Right lung (tissue), 2 donors: ENCODE measurements at regions not wholly inside any gene's neighbourhood (a gene's known extent, or its start where the extent isn't known, plus 50 kb on each side); places are given as distances from the start of the nearest gene placed in this dataset.
"Not testable (repeated sequence)": the region's sequence is repeated elsewhere in the genome, so short reads cannot be mapped to it uniquely, and the experiment has no call there.

Experiments used
- DNase-seq, 2 donors: peaks; one replicate each; pipeline ENCODE4 v3.0.0-alpha.2; 2013

GRCh38 chr6:120930500-120930899 lies 403.8 kb downstream of the TBC1D32 start:
- not testable (repeated sequence) for DNase-seq

DNA sequence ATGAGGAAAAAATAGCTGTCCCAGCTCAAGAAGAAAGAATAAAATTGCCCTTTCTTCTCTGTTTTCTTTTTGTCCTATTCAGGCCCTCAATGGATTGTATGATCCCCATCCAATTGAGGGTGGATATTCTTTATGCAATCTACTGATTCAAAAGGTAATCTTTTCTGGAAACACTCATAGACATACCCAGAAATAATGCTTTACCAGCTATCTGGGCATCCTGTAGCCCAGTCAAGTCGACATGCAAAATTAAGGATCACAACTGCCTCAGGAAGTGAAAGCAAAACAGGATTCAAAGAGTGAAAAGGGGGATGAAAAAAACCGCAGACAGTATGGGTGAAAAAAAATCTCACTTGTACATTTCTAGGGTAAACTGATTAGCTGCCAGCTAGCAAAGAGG lies 410.1 kb downstream of the TBC1D32 start:
- no peak for DNase-seq

DNA sequence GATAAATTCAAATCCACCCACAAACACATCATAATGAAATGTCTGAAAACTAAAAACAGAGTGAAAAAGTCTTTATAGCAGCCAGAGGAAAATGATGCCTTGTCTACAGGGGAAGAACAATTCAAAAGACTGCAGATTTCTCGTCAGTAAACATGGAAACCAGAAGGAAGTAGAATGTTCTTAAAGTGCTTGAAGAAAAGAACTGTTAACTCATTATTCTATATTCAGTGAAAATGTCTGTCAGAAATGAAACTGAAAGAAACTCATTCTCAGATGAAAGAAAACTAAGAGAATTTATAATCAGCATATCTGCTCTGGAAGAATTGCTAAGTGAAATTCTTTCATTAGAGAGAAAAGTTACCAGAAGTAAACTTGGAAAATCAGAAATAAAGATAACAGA lies 416.1 kb downstream of the TBC1D32 start:
- no peak for DNase-seq

DNA sequence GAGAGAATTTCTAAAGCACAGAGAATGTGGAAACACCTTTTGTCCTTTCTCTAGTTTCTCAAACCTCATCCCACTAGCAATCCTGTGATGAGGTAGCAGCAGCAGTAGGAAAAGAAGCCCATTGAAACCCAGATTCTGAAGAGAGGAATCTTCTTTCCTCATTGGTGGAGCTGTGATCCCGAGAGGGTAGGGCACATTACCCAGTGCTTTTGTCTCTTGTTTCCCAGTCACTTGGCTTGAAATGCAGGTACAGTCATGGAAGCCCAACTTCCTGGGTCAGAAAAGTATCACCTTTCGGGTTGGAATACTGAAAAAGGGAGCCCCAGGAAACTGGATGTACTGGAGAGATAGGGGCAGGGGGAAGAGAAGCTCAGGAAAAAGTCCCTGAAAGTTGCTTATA lies 417.4 kb downstream of the TBC1D32 start:
- no peak for DNase-seq

GRCh38 chr6:120913486-120913885 lies 420.8 kb downstream of the TBC1D32 start:
- no peak for DNase-seq

DNA sequence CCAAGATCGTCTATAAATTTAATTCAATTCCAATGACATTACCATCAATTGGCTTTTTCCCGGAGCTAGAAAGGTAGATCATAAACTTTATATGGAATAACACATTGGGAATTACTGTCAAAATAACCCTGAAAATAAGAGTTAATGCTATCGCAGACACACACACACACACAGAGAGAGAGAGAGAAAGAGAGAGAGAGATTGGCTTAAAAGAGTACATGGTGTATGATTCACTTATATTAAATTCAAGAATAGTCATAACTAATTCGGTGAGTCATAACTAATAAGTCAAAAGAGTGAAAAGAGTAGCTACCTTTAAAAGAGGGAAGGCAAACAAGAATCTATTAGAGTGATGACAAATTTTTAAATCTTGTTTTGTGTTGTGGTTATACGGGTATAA lies 425.5 kb downstream of the TBC1D32 start:
- DNase-seq = no peak

- no peak for DNase-seq
These were observed 430.4 kb downstream of the TBC1D32 start for GRCh38 chr6:120903836-120904235.

- no peak for DNase-seq
These were observed 434.3 kb downstream of the TBC1D32 start for GRCh38 chr6:120899932-120900331.

DNA sequence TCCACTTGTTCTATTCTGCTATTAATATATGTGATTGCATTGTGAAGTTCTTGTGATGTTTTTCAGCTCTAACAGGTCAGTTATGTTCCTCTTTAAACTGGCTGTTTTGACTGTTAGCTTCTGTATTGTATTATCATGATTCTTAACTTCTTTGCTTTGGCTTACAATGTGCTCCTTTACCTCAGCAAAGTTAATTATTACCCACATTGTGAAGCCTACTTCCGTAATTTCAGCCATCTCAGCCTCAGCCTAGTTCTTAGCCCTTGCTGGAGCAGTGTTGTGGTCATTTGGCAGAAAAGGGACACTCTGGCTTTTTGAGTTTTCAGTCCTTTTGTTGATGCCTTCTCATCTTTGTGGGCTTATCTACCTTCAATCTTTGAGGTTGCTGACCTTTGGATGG lies 440.2 kb downstream of the TBC1D32 start:
- no peak for DNase-seq

- DNase-seq = no peak
These were observed 457.3 kb downstream of the TBC1D32 start for GRCh38 chr6:120876931-120877330.

GRCh38 chr6:120876424-120876823 lies 457.9 kb downstream of the TBC1D32 start:
- no peak for DNase-seq

GRCh38 chr6:120875900-120876299 lies 458.4 kb downstream of the TBC1D32 start:
- DNase-seq = no peak

DNA sequence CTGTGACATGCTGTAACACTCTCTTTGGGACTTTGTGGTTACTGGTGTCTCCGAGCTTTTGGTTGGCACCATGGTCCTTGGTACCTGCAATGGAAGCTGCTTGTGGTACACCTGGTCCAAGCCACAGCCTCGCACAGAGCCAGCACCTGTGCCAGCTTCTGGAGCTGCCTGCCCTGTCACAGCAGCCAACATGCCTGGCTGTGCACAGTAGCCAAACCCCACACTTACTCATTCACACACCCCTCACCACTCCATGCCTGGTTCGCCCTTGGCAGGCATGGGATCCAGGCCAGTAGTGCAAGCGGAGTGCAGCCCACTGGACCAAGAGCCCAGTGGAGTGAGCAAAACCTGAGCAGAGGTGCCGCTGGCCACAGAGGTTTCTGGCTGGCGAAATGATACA lies 459.9 kb downstream of the TBC1D32 start:
- DNase-seq = no peak

DNA sequence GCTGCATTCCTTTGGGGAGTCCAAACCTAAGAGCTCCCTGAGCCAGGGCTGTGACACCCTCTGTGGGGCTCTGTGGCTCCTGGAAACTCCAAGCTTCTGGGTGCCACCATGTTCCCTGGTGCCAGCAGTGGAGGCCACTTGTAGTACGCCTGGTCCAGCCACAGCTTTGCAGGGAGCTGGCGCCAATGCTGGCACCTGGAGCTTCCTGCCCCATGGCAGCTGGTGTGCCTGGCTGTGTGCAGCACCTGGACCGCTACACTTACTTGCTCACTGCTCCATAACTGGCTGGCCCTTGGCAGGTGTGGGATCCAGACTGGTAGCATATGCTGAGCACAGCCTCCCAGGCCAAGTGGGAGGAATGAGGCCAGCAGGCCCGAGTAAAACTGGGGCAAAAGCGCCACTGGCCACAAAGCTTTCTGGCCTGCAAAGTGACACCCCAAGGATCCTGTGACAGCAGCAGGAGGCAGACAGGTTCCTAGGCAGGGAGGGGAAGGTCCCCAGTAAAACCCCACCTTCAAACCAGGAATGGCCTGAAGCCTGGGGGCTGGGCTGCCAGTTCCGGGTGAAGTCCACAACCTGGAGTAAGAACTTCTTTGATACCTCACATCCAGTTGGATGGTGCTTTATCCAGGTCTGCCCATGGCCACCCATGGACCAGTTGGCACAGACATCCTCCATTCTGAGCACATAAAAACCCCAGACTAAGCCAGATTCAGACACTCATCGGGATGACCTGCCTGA lies 461.0 kb downstream of the TBC1D32 start:
- no peak for DNase-seq

DNA sequence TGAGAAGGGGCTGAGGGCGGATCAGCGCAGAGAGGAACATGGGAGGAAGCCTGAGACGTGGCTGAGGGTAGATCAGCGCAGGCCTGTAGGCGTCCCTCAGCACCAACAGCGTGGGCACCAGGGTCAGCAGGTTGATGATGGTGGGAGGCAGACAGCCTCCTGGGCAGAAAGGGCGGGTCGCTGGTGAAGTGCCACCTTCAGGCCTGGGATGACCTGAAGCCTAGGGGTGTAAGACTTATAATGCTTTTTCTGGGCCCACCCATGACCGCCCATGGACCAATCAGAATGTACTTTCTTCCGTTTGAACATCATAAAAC lies 462.1 kb downstream of the TBC1D32 start:
- DNase-seq = no peak

DNA sequence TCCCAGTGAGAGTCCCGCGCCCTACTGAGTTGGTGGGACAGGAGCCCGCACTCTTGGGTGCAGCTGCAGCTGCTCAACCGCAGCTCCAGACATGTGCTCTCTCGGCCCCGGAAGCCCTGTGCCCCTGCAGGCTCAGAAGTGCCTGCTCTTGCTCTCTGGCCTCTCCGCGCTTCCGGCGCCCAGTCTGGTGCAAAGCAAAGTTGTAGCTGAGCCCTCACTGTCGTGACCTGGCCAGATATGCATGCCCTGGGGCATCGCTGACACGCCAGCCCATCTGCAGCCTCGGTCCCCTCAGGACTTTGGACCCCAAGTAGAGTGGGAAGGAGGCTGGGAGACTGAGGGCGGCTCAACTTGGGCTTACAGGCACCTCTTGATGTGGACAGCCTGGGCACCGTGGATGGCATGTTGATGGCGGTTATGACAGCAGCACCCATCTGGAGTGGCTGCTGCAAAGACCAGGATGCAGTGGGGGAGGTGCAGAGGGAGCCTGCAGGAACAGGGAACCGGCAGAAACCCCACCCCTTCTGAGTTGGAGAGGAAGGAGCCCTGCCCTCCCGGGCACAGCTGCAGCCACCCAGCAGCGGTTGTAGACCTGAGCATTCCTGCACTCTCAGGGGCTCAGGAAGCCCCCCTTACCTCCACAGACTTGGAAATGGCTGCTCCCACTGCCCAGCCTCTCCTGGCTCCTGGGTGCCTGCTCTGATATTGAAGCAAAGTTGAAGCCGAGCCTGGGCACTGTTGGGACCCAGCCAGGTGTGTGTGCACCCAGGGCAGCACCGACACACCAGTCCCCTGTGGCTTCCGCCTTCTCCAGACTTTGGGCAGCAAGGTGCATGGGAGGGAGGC lies 462.6 kb downstream of the TBC1D32 start:
- no peak for DNase-seq

DNA sequence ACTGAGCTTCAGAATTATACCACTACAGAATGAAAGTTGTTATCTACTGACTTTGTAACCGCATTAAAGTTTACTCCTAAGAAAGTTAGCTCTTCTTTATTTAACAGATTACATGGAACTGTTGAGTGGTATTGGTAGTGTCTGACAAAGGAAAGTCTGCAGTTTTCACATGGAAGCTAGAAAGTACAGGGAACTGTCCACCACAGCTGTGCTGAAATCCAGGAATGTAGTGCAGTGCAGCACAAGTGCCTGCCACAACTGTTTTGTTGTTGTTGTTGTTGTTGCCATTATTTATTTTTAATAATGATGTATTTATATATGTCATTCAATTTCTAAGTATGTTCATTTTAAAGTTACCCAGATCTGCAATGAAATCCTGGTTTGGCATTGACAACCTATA lies 464.9 kb downstream of the TBC1D32 start:
- peak; percentile 2 to 11 for DNase-seq

- DNase-seq = no peak
These were observed 476.9 kb downstream of the TBC1D32 start for GRCh38 chr6:120857422-120857821.

- DNase-seq = no peak
These were observed 479.7 kb downstream of the TBC1D32 start for GRCh38 chr6:120854583-120854982.

- no peak for DNase-seq
These were observed 480.8 kb downstream of the TBC1D32 start for GRCh38 chr6:120853489-120853888.

DNA sequence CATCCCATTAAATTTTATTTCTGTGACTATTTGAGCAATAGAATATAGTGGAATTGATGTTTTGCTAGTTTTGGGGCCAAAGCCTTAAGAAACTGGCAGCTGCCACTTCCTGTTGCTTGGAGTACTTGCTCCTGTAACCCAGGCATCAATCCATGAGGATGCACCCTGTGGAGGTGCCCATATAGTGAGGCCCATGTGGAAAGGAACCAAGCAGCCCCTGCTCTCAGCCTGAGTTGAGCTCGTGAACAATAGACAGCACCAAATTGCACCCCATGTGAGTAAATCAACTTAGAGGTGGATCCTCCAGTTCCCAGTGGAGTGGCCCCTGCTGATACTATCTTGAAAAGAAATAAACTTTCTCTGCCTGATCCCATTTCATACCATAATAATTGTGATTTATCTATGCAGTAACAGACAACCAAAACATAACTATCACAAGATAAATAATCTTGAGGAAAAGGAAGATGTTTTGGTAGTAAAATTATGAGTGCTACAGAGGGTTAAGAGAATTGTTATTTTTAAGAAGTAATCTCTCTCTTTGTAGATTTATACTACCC lies 481.9 kb downstream of the TBC1D32 start:
- DNase-seq = no peak

DNA sequence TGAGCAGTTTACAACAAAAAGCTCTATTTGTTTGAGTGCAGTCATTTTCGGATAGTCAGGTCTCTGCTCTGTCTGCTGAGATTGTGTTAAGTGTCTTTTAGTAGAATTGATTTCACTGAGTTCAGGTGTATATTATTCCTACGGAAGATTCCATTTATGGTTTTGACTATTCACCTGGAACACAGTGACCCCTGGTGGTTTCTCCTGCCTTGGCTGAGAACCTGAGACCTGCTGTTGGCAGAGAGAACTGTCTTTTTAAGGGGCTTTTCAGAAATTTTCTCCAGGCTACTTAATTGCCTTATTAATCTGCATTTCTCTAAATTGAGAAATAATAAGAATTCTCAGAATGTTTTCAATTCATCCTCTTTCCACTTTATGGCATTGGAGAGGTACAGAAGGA lies 508.0 kb downstream of the TBC1D32 start:
- DNase-seq = no peak

GRCh38 chr6:120816794-120817193 lies 517.5 kb downstream of the TBC1D32 start:
- no peak for DNase-seq
